Suppressor macrophage (primary cell): ENCODE measurements at regions not wholly inside any gene's neighbourhood (a gene's known extent, or its start where the extent isn't known, plus 50 kb on each side); places are given as distances from the start of the nearest gene placed in this dataset.

Experiments used
- DNase-seq, 4 experiments: peaks; one replicate each; pipeline ENCODE4 v3.0.0-alpha.2; 2020 to 2022

GRCh38 chr17:33516645-33517044, 223.6 kb upstream of the ASIC2 start:
- DNase-seq = no peak

- peak; percentile 4 to 55 (median 42) for DNase-seq
Measured at GRCh38 chr17:33517746-33518145, 224.7 kb upstream of the ASIC2 start.

GRCh38 chr17:33519692-33520091, 226.6 kb upstream of the ASIC2 start:
- peak in 1 of 4 experiments; percentile 4 for DNase-seq

- peak; percentile 45 to 70 (median 57) for DNase-seq
Measured at GRCh38 chr17:33520426-33521330, 227.6 kb upstream of the ASIC2 start.

- DNase-seq = peak in 1 of 4 experiments; percentile 9
Measured at GRCh38 chr17:33521784-33522183, 228.7 kb upstream of the ASIC2 start.

GRCh38 chr17:33522623-33523022, 229.5 kb upstream of the ASIC2 start:
- DNase-seq = no peak

GRCh38 chr17:33523577-33523981, 230.5 kb upstream of the ASIC2 start:
- peak; percentile 23 to 73 (median 57) for DNase-seq

- no peak for DNase-seq
Measured at GRCh38 chr17:33525186-33525585, 232.1 kb upstream of the ASIC2 start.

GRCh38 chr17:33526717-33527116, 233.6 kb upstream of the ASIC2 start:
- DNase-seq = no peak

- no peak for DNase-seq
Measured at GRCh38 chr17:33527290-33527689, 234.2 kb upstream of the ASIC2 start.

- no peak for DNase-seq
Measured at GRCh38 chr17:33528846-33529245, 235.8 kb upstream of the ASIC2 start.

- no peak for DNase-seq
Measured at GRCh38 chr17:33529816-33530215, 236.7 kb upstream of the ASIC2 start.

GRCh38 chr17:33531311-33531710, 238.2 kb upstream of the ASIC2 start:
- no peak for DNase-seq

GRCh38 chr17:33534087-33534486, 241.0 kb upstream of the ASIC2 start:
- DNase-seq = no peak

- DNase-seq = no peak
Measured at GRCh38 chr17:33545124-33545523, 252.0 kb upstream of the ASIC2 start.

- no peak for DNase-seq
Measured at GRCh38 chr17:33550261-33550660, 257.2 kb upstream of the ASIC2 start.

- DNase-seq = no peak
Measured at GRCh38 chr17:33551075-33551474, 258.0 kb upstream of the ASIC2 start.

- DNase-seq = no peak
Measured at GRCh38 chr17:33551911-33552310, 258.8 kb upstream of the ASIC2 start.

GRCh38 chr17:33560165-33560564, 267.1 kb upstream of the ASIC2 start:
- DNase-seq = no peak

GRCh38 chr17:33560871-33561270, 267.8 kb upstream of the ASIC2 start:
- DNase-seq = no peak

- DNase-seq = no peak
Measured at GRCh38 chr17:33561569-33562334, 268.7 kb upstream of the ASIC2 start.

GRCh38 chr17:33562792-33563191, 269.7 kb upstream of the ASIC2 start:
- DNase-seq = peak in 1 of 4 experiments; percentile 4

GRCh38 chr17:33564146-33564545, 271.1 kb upstream of the ASIC2 start:
- DNase-seq = no peak

- DNase-seq = no peak
Measured at GRCh38 chr17:33567223-33567622, 274.1 kb upstream of the ASIC2 start.
